ENCODE measurements at regions not wholly inside any gene's neighbourhood (a gene's known extent, or its start where the extent isn't known, plus 50 kb on each side); places are given as distances from the start of the nearest gene placed in this dataset.

GRCh38 chr12:127539226-127539858 lies 727.6 kb upstream of the TMEM132C start:
- Histone ChIP-seq H3K9ac (replicated peaks; ENCODE audit: extremely low read depth, insufficient read depth, low read length) (no peak overlapping the region), H4K20me1 (replicated peaks; ENCODE audit: control insufficient read depth, extremely low read depth, insufficient read depth, low read length) (no peaks in the 10 kb centered on the region), H3K36me3 (ENCODE audit: control insufficient read depth in 2 of 2, extremely low read depth in 1 of 2, insufficient read depth in 2 of 2, low read length in 2 of 2) (no peaks in the 10 kb centered on the region), H3K27ac (ENCODE audit: insufficient read depth, low read depth, low read length) (no peak overlapping the region), H3K9me3 (replicated peaks; ENCODE audit: control insufficient read depth, insufficient read depth, low read length) (peaks cover 6% of the 10 kb centered on the region), H3K4me2 (ENCODE audit: insufficient read depth, low read length) (no peak overlapping the region), H3K27me3 (ENCODE audit: control insufficient read depth in 2 of 2, insufficient read depth in 2 of 2, low read length in 2 of 2) (no peaks in the 10 kb centered on the region), H3K4me3 (replicated peaks in 1 of 3; ENCODE audit: insufficient read depth in 1 of 3, low read depth in 1 of 3, low read length in 3 of 3) (no peak overlapping the region), H3K4me1 (ENCODE audit: control insufficient read depth, extremely low read depth, insufficient read depth, low read length) (no peaks in the 10 kb centered on the region), H3K9me1 (replicated peaks; ENCODE audit: control insufficient read depth, extremely low read depth, insufficient read depth, low read length) (no peaks in the 10 kb centered on the region), H2AFZ (ENCODE audit: low read depth, low read length) (no peak overlapping the region), H3K79me2 (ENCODE audit: control insufficient read depth, insufficient read depth, low read length) (no peaks in the 10 kb centered on the region)
- ChIA-PET POLR2A (no interaction called here), CTCF (no interaction called here)
- BruUV-seq (replicated peaks): no TSS peak
- dilution Hi-C loops (cut with MboI; ENCODE audit: extremely low pct_ligation_motif_present, low sequenced_read_pairs): no loop called here
- intact Hi-C loops (cut with micrococcal nuclease): no loop called here
- DNase-seq (ENCODE audit: low read depth, low spot score) (no peak), FAIRE-seq (no peak)
- no peak for TF ChIP-seq MYC (IDR thresholded peaks at IDR 0.05; ENCODE audit: low read depth, low read length)
- TF ChIP-seq CTCF (IDR thresholded peaks at IDR 0.05; ENCODE audit: extremely low read depth in 1 of 2, insufficient read depth in 1 of 2, low read depth in 1 of 2, low read length in 2 of 2): no peak
- TF ChIP-seq JUN (IDR thresholded peaks at IDR 0.05; ENCODE audit: borderline replicate concordance, insufficient read depth, insufficient read length, low read depth): no peak
- TF ChIP-seq POLR2A (IDR thresholded peaks at IDR 0.05; ENCODE audit: low read depth, low read length): no peak
- TF ChIP-seq GATA2 (IDR thresholded peaks at IDR 0.05; ENCODE audit: insufficient read depth, insufficient read length, low read depth, low read length): no peak
- TF ChIP-seq POLR2AphosphoS5 (IDR thresholded peaks at IDR 0.05; ENCODE audit: insufficient read depth, low read depth, low read length): no peak
- no peak for TF ChIP-seq FOS (IDR thresholded peaks at IDR 0.05; ENCODE audit: borderline replicate concordance, insufficient read depth, low read length)
- TF ChIP-seq MAX (IDR thresholded peaks at IDR 0.05; ENCODE audit: insufficient read depth, insufficient read length): no peak
- no peak for TF ChIP-seq EZH2 (IDR thresholded peaks at IDR 0.05; ENCODE audit: borderline replicate concordance, low read depth, low read length, severe bottlenecking)

Measured in endothelial cell of umbilical vein (primary cell).